H1 (cell line): ENCODE measurements at regions not wholly inside any gene's neighbourhood (a gene's known extent, or its start where the extent isn't known, plus 50 kb on each side); places are given as distances from the start of the nearest gene placed in this dataset.
A peak's percentile ranks its signal among the peaks of the same experiment; 100 is the strongest.

Experiments
- CTCF ChIA-PET: fragments of 300-600 bp; sonication (Branson Sonifier 250); formaldehyde crosslinking; loops from one replicate; lab custom pipeline; 2021; ENCODE audit not compliant: partially characterized antibody; lab: Charles Lee
- POLR2A ChIA-PET: fragments of 300-600 bp; sonication (Branson Sonifier 250); formaldehyde crosslinking; loops from one replicate; lab custom pipeline; 2021; ENCODE audit warnings: inconsistent platforms; ENCODE audit not compliant: partially characterized antibody; lab: Charles Lee
- DNase-seq, 2 experiments: peaks; one replicate each; pipeline versions ENCODE4 v3.0.0 to v3.0.0-alpha.2; 2010 to 2022; ENCODE audit warnings: low spot score in 2 of 2, low read depth in 1 of 2, mixed read lengths in 1 of 2
- FAIRE-seq: peaks from 2 replicates; lab custom pipeline; 2011; peaks lifted over from hg19 to GRCh38; lab: Jason Lieb, UNC
- H2AFZ ChIP-seq: 2 replicates; pipeline ENCODE4 v1.8.1; 2012; ENCODE audit warnings: low read length, inconsistent platforms
- H2AK5ac ChIP-seq: 2 replicates; pipeline ENCODE4 v1.6.1; 2013; ENCODE audit warnings: low read depth, low read length
- H2BK120ac ChIP-seq: replicated peaks from 2 replicates; pipeline ENCODE3; 2013; ENCODE audit warnings: low read depth, low read length, inconsistent platforms
- H2BK12ac ChIP-seq: 2 replicates; pipeline ENCODE4 v1.6.1; 2013; ENCODE audit warnings: low read depth, low read length
- H2BK15ac ChIP-seq: 2 replicates; pipeline ENCODE4 v1.6.1; 2013; ENCODE audit warnings: low read length
- H2BK20ac ChIP-seq: 2 replicates; pipeline ENCODE4 v1.6.1; 2013; ENCODE audit warnings: low read length
- H2BK5ac ChIP-seq: 2 replicates; pipeline ENCODE4 v1.6.1; 2013; ENCODE audit warnings: low read depth, low read length
- H3K14ac ChIP-seq: 2 replicates; pipeline ENCODE4 v1.6.1; 2013; ENCODE audit warnings: inconsistent platforms; ENCODE audit not compliant: insufficient read length
- H3K18ac ChIP-seq: 2 replicates; pipeline ENCODE4 v1.6.1; 2013; ENCODE audit warnings: low read length; ENCODE audit errors: extremely low read depth
- H3K23ac ChIP-seq: 2 replicates; pipeline ENCODE4 v1.6.1; 2013; ENCODE audit warnings: inconsistent platforms; ENCODE audit not compliant: insufficient read length
- H3K23me2 ChIP-seq: 2 replicates; pipeline ENCODE4 v1.6.1; 2013; ENCODE audit warnings: low read depth, low read length
- H3K27ac ChIP-seq: 2 replicates; pipeline ENCODE4 v1.6.1; 2011; ENCODE audit warnings: low read depth, low read length, inconsistent platforms
- H3K27me3 ChIP-seq, 4 experiments: replicated peaks in 1 of 4; 1 replicate in 1 of 4; 2 replicates in 3 of 4; pipeline versions ENCODE4 v1.6.1 to v1.8.1; 2011 to 2013; ENCODE audit warnings: low read length in 3 of 4, mild to moderate bottlenecking in 3 of 4, inconsistent platforms in 2 of 4, mixed read lengths in 2 of 4, moderate library complexity in 1 of 4; ENCODE audit not compliant: control insufficient read depth in 3 of 4, insufficient read depth in 3 of 4; ENCODE audit errors: extremely low read depth in 1 of 4
- H3K36me3 ChIP-seq, 4 experiments: 2 replicates each; pipeline versions ENCODE4 v1.6.1 to v1.8.1; 2011 to 2013; ENCODE audit warnings: mild to moderate bottlenecking in 4 of 4, low read length in 3 of 4, moderate library complexity in 2 of 4, control low read depth in 1 of 4, inconsistent platforms in 1 of 4; ENCODE audit not compliant: insufficient read depth in 4 of 4, control insufficient read depth in 2 of 4
- H3K4ac ChIP-seq: replicated peaks from 2 replicates; pipeline ENCODE3; 2013; ENCODE audit warnings: low read length, low read depth, mixed read lengths, inconsistent platforms; ENCODE audit not compliant: insufficient read length
- H3K4me1 ChIP-seq, 4 experiments: replicated peaks in 1 of 4; 1 replicate in 1 of 4; 2 replicates in 3 of 4; pipeline versions ENCODE4 v1.6.1 to v1.8.1; 2011 to 2013; ENCODE audit warnings: low read length in 3 of 4, inconsistent platforms in 2 of 4, mixed read lengths in 1 of 4; ENCODE audit not compliant: insufficient read depth in 4 of 4, control insufficient read depth in 3 of 4
- H3K4me2 ChIP-seq, 2 experiments: 2 replicates each; pipeline versions ENCODE4 v1.6.1 to v1.8.1; 2011 to 2013; ENCODE audit warnings: low read depth in 2 of 2, low read length in 2 of 2, control low read depth in 1 of 2, inconsistent platforms in 1 of 2, mild to moderate bottlenecking in 1 of 2; ENCODE audit not compliant: insufficient read depth in 1 of 2
- H3K4me3 ChIP-seq, 4 experiments: fragments of 200-600, 300-600 bp in 1 of 4; sonication (generic), shearing (Covaris generic), sonication (Bioruptor Twin) in 1 of 4; 2 replicates each; pipeline versions ENCODE4 v1.5.1 to v1.8.1; 2011 to 2016; ENCODE audit warnings: low read length in 4 of 4, low read depth in 3 of 4, control low read depth in 2 of 4, inconsistent platforms in 2 of 4, mild to moderate bottlenecking in 2 of 4, mixed read lengths in 1 of 4, moderate library complexity in 1 of 4; ENCODE audit not compliant: insufficient read depth in 2 of 4; ENCODE audit errors: extremely low read depth in 1 of 4
- H3K56ac ChIP-seq: replicated peaks from 2 replicates; pipeline ENCODE3; 2013; ENCODE audit warnings: low read depth, mild to moderate bottlenecking, mixed read lengths, low read length, inconsistent platforms; ENCODE audit not compliant: insufficient read length
- H3K79me1 ChIP-seq: 2 replicates; pipeline ENCODE4 v1.6.1; 2013; ENCODE audit warnings: low read depth, low read length, control low read depth
- H3K79me2 ChIP-seq, 2 experiments: 2 replicates each; pipeline versions ENCODE4 v1.6.1 to v1.8.1; 2012 to 2013; ENCODE audit warnings: low read length in 2 of 2, mild to moderate bottlenecking in 2 of 2, inconsistent platforms in 1 of 2; ENCODE audit not compliant: insufficient read depth in 2 of 2, control insufficient read depth in 1 of 2
- H3K9ac ChIP-seq, 4 experiments: replicated peaks in 1 of 4; 1 replicate in 1 of 4; 2 replicates in 3 of 4; pipeline versions ENCODE4 v1.6.1 to v1.8.1; 2011 to 2013; ENCODE audit warnings: low read depth in 3 of 4, low read length in 3 of 4, control low read depth in 2 of 4, mild to moderate bottlenecking in 2 of 4, moderate library complexity in 2 of 4, inconsistent platforms in 1 of 4; ENCODE audit errors: extremely low read depth in 1 of 4
- H3K9me3 ChIP-seq, 2 experiments: 2 replicates each; pipeline versions ENCODE4 v1.6.1 to v1.8.1; 2012 to 2013; ENCODE audit warnings: mild to moderate bottlenecking in 2 of 2, moderate library complexity in 2 of 2, control low read depth in 1 of 2, inconsistent platforms in 1 of 2, low read depth in 1 of 2, low read length in 1 of 2, mixed read lengths in 1 of 2; ENCODE audit not compliant: insufficient read depth in 2 of 2
- H4K20me1 ChIP-seq, 2 experiments: replicated peaks in 1 of 2; 2 replicates each; pipeline versions ENCODE3 to v1.8.1; 2011 to 2013; ENCODE audit warnings: inconsistent platforms in 2 of 2, low read length in 2 of 2, mild to moderate bottlenecking in 1 of 2; ENCODE audit not compliant: insufficient read depth in 2 of 2, control insufficient read depth in 1 of 2
- H4K5ac ChIP-seq: 2 replicates; pipeline ENCODE4 v1.6.1; 2013; ENCODE audit warnings: low read length, low read depth, mixed read lengths, inconsistent platforms; ENCODE audit not compliant: insufficient read length
- H4K8ac ChIP-seq: 2 replicates; pipeline ENCODE4 v1.8.0; 2013; ENCODE audit warnings: mild to moderate bottlenecking, moderate library complexity, low read length, inconsistent platforms; ENCODE audit not compliant: insufficient read depth; ENCODE audit errors: extremely low read depth
- H4K91ac ChIP-seq: replicated peaks from 2 replicates; pipeline ENCODE3; 2013; ENCODE audit warnings: low read length, mixed read lengths, inconsistent platforms; ENCODE audit not compliant: insufficient read length
- CBX8 ChIP-seq: fragments of 300-800, 300-1000 bp; sonication (generic); IDR thresholded peaks from 2 replicates; pipeline ENCODE4 v1.7.1; 2016; ENCODE audit warnings: low read depth, low read length, borderline replicate concordance
- SUZ12 ChIP-seq: fragments of 200-600 bp; sonication (generic); IDR thresholded peaks from 2 replicates; pipeline ENCODE4 v1.6.1; 2012; ENCODE audit warnings: mild to moderate bottlenecking, inconsistent platforms, low read length, moderate library complexity, mixed read lengths
- WGBS, 2 experiments: shearing (Covaris generic) in 1 of 2; methylation state at CpG; one replicate each; pipeline versions ENCODE4 v1.1.6 to v1.1.7; 2013 to 2015; ENCODE audit warnings: low lambda C conversion rate in 2 of 2, mixed read lengths in 2 of 2, inconsistent platforms in 1 of 2, low coverage in 1 of 2, missing lambda C conversion rate in 1 of 2; ENCODE audit not compliant: insufficient replicate concordance in 2 of 2, insufficient coverage in 1 of 2, insufficient read length in 1 of 2; ENCODE audit errors: extremely low coverage in 1 of 2, missing lambda C conversion rate in 1 of 2; 5-methylcytosine and 5-hydroxymethylcytosine counted together

DNA sequence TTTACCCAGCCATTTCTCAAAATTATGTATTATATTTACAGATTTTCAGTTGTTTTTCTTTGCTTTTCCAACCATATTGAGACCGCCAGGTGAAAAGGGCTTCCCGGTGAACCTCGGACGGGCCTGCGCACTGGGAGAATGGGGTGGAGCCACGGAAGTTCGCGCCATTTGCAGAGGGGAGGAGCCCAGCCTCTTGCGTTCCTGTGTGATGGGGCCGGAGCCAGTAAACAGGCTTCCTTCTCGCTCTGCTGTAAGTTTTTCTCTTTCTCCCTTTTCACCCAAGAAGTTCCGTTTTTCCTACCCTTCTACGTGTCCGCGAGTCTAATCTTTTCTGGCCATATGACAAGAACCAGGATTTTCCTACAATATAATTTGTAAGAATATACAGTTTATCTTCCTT lies 1108.8 kb upstream of the SEL1L start:
- Histone ChIP-seq H3K9me3 (no peaks in the 10 kb centered on the region), H3K56ac (no peak overlapping the region), H3K36me3 (no peaks in the 10 kb centered on the region), H4K20me1 (no peaks in the 10 kb centered on the region), H2BK15ac (no peak overlapping the region), H3K9ac (peak overlapping the region; percentile 48 to 89 (median 67)), H3K23me2 (no peaks in the 10 kb centered on the region; the same call in 1 of the 2 replicates), H3K27me3 (no peaks in the 10 kb centered on the region), H3K23ac (no peak overlapping the region), H3K4ac (no peak overlapping the region), H2BK5ac (no peak overlapping the region), H3K14ac (no peak overlapping the region), H3K18ac (no peak overlapping the region), H3K4me1 (peaks cover 0 to 4% (median 0%) of the 10 kb centered on the region in 4 experiments; a peak in 2 of 7 replicates), H2AK5ac (no peak overlapping the region), H4K91ac (no peak overlapping the region), H3K4me3 (peak overlapping the region; percentile 38 to 73 (median 59); a peak in 7 of 8 replicates), H2BK12ac (peak overlapping the region; percentile 63; the same call in 1 of the 2 replicates), H2BK120ac (no peak overlapping the region), H4K8ac (no peak overlapping the region), H3K79me1 (no peaks in the 10 kb centered on the region), H3K79me2 (no peaks in the 10 kb centered on the region; a peak in 1 of 4 replicates), H2AFZ (peak overlapping the region; percentile 91; the same call in 1 of the 2 replicates), H2BK20ac (no peak overlapping the region), H4K5ac (no peak overlapping the region), H3K27ac (peak overlapping the region; percentile 69; the same call in 1 of the 2 replicates), H3K4me2 (peak overlapping the region; percentile 47 to 60; a peak in 3 of 4 replicates)
- DNase-seq (peak; percentile 46 to 56), FAIRE-seq (no peak)
- 31% methylated on average over 9 of the region's 15 CpGs; no CpG with 5 or more reads in 1 of the 2 experiments for WGBS, 2 experiments
- ChIA-PET POLR2A (no interaction called here), CTCF (no interaction called here)
- TF ChIP-seq SUZ12 (no peak), CBX8 (no peak)
